ENCODE measurements at regions not wholly inside any gene's neighbourhood (a gene's known extent, or its start where the extent isn't known, plus 50 kb on each side); places are given as distances from the start of the nearest gene placed in this dataset.

GRCh38 chr11:30172883-30173311 lies 57.9 kb upstream of the FSHB start:
- no peak for DNase-seq
- Mint-ChIP-seq H3K4me3 (no peak overlapping the region), H3K27me3 (ENCODE audit: insufficient read depth) (peaks cover 4% of the 10 kb centered on the region), H3K27ac (no peak overlapping the region), H3K36me3 (ENCODE audit: low read depth) (no peaks in the 10 kb centered on the region), H3K4me1 (no peaks in the 10 kb centered on the region), H3K9me3 (peaks cover 18% of the 10 kb centered on the region)
- Histone ChIP-seq H3K4me1 (ENCODE audit: control insufficient read depth, insufficient read depth, low read length) (no peaks in the 10 kb centered on the region), H3K4me3 (ENCODE audit: low read length) (no peak overlapping the region), H3K9ac (ENCODE audit: extremely low read depth, low read length, poor library complexity, severe bottlenecking) (no peak overlapping the region), H3K9me3 (ENCODE audit: control insufficient read depth, low read length) (peaks cover 10% of the 10 kb centered on the region), H3K27ac (ENCODE audit: low read depth, low read length) (no peak overlapping the region), H3K27me3 (ENCODE audit: control insufficient read depth, insufficient read depth, low read length, poor library complexity, severe bottlenecking) (no peaks in the 10 kb centered on the region), H3K36me3 (ENCODE audit: control insufficient read depth, insufficient read depth, low read length) (no peaks in the 10 kb centered on the region)
- TF ChIP-seq CTCF (conservative IDR thresholded peaks at IDR 0.05) = no peak
- WGBS, 2 experiments (ENCODE audit: insufficient coverage in 1 of 2, insufficient read length in 1 of 2) = 86 to 100% methylated on average over 1 to 3 of the region's 3 CpGs

GRCh38 chr11:30174265-30175020 lies 56.4 kb upstream of the FSHB start:
- Histone ChIP-seq H3K27me3 (ENCODE audit: control insufficient read depth, insufficient read depth, low read length, poor library complexity, severe bottlenecking) (no peaks in the 10 kb centered on the region), H3K4me3 (ENCODE audit: low read length) (no peak overlapping the region), H3K27ac (ENCODE audit: low read depth, low read length) (no peak overlapping the region), H3K4me1 (ENCODE audit: control insufficient read depth, insufficient read depth, low read length) (no peaks in the 10 kb centered on the region), H3K9me3 (ENCODE audit: control insufficient read depth, low read length) (peaks cover 19% of the 10 kb centered on the region), H3K9ac (ENCODE audit: extremely low read depth, low read length, poor library complexity, severe bottlenecking) (no peak overlapping the region), H3K36me3 (ENCODE audit: control insufficient read depth, insufficient read depth, low read length) (no peaks in the 10 kb centered on the region)
- Mint-ChIP-seq H3K9me3 (peaks cover 33% of the 10 kb centered on the region), H3K27me3 (ENCODE audit: insufficient read depth) (peaks cover 4% of the 10 kb centered on the region), H3K4me3 (no peak overlapping the region), H3K36me3 (ENCODE audit: low read depth) (no peaks in the 10 kb centered on the region), H3K4me1 (no peaks in the 10 kb centered on the region), H3K27ac (no peak overlapping the region)
- WGBS, 2 experiments (ENCODE audit: insufficient coverage in 1 of 2, insufficient read length in 1 of 2) = 76 to 100% methylated on average over 1 to 2 of the region's 2 CpGs
- no peak for DNase-seq
- TF ChIP-seq CTCF (conservative IDR thresholded peaks at IDR 0.05) = no peak

All from endodermal cell (in vitro differentiated cells).